GM18511 (cell line): ENCODE measurements at regions not wholly inside any gene's neighbourhood (a gene's known extent, or its start where the extent isn't known, plus 50 kb on each side); places are given as distances from the start of the nearest gene placed in this dataset.

Experiments used
- ATAC-seq: cut with Tn5 transposase; IDR thresholded peaks from one replicate; pipeline ENCODE4 v1.9.1; 2021; ENCODE audit warnings: mild to moderate bottlenecking, moderate library complexity; ENCODE audit not compliant: unreplicated experiment

DNA sequence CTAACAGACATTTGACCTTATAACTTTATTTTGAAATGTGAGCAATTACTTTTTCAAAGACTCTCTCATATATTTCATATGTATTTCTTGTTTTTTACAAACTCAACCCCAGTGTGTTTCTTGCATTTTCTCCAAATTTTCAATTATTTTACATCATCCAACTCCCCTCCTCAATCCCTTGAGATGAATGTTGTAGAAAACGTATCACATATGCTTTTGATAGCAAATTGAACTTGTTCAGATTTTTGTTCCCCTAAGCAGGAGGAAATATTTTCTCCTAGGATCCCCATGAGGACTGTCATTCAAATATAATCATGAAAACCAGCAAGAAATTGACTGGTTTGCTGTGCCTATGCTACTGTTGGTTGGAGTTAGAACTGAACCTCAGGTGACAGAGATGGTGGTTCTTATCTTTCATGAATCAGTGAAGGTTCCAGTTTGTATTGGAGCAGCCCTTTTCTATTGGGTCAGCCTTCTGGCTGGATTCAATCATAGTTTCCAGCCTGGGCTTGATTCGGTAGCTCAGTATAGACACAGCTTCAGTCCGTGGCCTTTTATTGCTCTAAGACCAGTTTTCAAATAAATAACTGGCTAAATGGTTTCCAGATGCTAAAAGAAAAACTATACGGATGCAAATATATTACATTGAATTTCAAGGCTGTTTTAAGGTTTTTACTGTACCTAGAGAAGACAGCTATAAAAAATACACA, 591.0 kb downstream of the EPHA4 start:
- ATAC-seq = no peak

DNA sequence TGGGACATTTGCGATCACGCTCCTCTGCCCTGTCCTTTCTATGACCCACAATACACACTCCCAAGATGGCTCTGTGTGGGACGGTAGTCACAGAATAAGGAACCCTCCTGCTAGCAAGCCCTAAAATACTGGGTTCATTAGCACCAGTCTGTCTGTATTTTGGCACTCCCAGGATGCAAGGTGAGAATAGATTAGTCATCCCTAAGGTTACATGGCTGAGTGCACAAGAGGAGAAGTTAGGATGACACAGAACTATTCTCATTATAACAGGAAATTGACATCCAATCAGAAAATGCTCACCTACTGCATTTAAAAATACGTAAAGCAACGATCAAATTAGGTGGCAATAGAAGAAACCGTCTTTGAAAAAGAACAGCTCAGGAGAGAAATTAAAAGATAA, 590.2 kb downstream of the EPHA4 start:
- ATAC-seq = no peak

DNA sequence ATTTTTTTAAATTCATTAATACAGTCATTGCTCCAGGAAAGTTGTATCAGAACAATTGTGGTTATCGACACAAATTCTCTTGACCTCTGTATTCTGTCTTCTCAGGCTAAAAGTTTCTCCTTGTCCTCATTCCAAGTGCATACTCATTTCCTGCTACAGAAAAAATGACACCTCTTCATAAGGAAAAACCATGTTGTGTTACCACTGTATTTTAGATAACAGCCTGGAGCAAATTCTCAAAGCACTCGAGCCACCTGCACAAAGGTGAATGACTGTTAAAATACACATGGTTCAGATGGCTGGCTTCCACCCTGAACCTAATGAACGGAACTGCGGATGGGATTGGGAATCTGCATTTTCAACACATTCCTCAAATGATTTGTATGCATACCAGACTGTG, 586.5 kb downstream of the EPHA4 start:
- ATAC-seq = no peak

DNA sequence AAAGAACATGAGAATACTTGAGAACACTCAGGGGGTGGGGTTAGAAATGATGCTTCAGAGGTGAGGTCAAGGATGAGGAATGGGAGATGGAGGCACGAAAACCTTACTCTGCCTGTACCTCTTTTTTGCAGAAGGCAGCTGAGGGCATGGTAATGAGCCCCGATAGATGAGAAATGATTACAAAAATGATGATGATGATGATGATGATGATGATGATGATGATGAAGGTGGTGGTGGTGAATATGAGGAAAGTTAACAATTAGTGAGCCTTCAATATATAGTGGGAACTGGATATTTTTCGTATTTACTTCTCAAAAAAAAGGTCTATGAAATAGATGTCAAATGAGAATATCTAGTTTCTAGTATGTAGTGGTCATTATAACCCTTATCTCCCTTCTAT, 584.3 kb downstream of the EPHA4 start:
- ATAC-seq = no peak

DNA sequence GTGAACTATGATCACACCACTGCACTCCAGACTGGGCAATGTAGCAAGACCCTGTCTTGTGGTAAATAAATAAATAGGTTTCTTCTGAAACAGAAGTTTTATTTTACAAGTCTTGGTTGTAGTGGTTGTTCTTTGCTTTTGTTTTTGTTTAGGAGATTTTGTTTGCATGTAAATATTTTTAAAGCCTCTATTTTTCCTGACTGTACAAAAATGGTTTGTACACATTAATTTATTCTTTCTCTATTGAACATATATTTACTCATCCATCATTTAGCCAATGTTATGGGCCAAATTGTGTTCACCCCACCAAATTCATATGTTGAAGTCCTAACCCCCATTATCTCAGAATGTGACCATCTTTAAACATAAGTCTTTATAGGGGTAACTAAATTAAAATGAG, 580.1 kb downstream of the EPHA4 start:
- no peak for ATAC-seq

DNA sequence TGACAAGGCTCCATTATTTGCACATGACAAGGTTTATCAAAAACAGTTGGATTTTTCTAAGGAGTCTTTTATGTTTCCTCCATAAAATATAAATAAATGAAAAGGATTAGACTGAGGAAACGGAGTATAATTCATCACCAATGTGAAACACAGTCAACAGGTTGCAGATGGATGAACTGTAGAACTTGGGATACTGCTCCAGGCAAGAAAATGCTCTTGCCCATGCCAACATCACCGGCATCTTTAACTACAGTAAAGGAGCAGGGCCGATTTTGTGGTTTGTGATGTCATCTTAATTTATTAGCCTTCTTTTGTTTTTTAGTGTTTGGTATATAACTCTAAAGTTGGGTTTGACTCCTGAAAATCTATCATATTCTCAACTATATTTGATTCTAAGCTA, 577.3 kb downstream of the EPHA4 start:
- ATAC-seq = no peak

DNA sequence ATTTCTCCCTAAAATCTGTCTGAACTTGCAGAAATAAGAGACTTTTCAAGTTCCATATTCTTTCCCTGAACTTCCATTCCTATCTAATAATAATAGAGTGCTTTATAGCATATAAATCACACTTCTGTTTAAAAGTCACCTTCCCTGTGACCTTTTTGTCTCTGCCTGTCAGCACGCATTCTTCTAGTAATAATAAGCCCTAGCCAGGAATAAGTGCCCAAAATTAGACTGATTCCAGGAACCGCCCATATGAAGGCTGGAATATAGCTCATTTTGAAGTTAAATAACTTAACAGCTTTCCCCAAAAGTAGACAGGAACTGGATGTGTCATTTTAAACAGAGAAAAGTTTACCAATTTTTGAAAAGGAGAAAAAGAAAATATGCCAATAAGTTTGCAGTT, 576.5 kb downstream of the EPHA4 start:
- no peak for ATAC-seq

DNA sequence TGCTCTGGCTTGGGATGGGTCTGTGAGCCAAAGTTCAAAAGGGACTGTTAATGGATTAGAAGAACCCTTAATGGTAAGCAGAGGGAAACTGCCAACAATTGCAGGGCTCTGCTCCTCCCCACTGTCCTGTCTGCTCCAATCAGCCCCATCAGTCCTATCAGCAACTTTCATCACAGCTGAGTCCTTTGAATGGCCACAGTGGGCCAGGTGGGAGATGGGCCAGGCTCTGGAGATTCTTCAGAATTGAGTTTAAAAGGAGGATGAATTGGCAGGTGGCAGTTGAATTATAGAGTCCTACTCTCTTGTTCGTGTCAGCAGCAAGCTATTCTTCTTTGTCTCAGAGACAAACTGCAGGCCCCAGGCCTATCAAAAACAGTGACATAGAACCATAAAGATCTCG, 573.9 kb downstream of the EPHA4 start:
- ATAC-seq = no peak

DNA sequence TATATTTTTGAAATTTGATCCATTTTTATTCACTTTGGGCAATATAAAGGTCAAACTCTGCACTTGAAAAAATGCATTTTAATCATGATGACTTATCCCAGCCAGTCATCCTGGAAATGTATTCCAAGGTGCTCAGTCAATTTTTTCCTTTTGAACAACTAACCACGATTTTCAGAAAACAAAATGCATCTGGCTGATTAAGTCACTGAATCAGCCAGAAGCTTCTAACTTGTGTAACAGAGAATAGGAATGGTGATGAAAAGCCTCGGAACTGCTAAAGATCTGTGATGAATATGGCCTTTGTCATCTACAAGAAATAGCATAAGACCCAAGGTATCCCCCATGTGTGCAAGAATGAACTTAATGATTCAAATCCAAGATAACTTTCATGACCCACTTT, 572.7 kb downstream of the EPHA4 start:
- no peak for ATAC-seq

DNA sequence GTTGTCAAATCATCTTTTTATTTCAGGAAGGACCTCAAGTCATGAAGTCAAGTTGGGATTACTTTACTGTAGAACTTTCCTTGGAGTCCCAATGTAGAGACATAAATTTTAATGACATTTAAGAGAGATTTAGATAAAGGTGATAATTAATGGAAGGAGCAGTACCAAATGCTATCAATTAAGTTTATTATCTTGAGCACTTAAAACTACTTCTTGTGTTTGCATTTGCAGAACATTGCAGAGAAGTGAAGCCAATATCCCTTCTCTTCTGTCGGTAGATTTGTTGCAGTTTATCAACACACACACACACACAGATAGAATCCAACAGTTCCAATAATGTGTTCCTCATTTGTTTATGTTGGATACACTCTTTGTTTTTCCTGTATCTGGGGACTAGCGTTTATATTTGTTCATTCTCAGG, 570.7 kb downstream of the EPHA4 start:
- ATAC-seq = no peak

DNA sequence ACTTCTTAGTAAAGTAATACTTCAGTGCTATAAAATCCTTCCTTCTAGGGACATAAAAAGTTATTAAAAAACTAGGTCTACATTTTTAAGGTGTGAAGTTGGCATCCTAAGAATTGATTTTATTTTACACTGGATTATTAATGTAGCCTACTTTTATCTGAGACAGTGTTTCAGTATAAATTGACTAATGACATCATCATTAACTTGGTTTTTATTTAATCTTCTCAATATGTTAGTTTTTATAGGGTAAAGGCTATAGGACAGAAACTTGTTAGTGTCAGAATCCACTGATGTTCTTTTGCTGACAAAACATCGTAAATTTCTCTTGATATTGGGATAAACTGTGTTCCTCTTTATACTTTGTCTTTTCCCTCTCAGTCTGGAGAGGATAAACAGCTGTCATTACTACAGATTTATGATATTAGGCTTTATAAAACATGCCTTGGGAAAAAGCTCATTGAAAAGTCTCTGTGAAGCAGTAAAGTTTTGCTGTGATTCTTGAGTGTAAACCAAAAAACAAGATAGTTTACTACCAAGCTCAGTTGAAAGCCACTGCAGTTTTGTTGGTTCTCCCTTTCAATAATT, 569.9 kb downstream of the EPHA4 start:
- ATAC-seq = no peak

DNA sequence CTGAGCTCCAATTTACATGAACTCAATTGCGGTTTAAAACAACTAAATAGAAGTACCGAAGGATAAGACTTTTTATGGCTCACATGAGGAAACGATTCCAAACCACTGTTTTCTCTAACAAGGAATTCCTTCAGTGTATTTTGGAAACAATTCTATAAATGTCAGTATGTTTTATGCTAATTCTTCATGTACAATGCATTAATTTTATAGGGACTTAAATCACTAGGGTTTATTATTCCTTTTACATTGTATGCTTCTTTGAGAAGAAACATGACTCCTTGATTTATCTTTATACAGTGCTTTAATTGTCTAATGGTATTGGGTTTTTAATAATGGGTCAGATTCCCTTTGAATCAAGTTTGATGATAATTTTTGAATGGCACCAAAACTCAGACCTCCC, 566.8 kb downstream of the EPHA4 start:
- no peak for ATAC-seq

DNA sequence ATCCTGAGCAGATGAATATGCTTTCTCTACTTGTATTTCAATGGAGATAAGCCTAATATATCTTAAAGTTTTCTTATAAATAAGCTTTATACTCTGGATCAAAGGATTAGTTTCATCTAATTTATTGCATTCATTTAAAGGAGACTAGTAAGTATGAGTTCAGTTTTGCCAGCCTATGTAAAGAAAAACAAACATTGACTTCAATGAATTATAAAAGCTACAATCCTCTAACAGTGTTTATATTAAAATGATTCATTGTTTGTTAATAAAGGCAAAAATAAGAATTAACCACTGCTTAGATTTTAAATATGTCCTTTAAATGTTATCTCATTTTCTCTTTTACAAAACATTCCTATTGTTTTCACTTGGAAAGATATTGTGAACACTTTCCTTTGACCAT, 566.0 kb downstream of the EPHA4 start:
- no peak for ATAC-seq

DNA sequence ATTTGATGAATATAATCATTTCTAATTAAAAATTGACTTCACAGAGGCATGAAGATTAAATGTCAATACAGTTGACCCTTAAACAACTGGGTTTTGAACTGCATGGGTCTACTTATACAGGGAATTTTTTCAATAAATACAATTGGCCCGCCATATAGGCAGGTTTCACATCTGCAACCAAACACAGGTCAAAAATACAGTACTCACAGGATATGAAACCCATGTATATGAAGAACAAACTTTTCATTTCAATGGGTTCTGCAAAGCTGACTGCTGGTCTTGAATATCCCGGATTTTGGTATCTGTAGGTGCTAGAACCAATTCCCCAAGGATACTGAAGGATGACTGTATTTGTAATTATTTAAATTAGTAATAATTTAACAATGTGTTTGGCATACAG, 555.6 kb downstream of the EPHA4 start:
- no peak for ATAC-seq

DNA sequence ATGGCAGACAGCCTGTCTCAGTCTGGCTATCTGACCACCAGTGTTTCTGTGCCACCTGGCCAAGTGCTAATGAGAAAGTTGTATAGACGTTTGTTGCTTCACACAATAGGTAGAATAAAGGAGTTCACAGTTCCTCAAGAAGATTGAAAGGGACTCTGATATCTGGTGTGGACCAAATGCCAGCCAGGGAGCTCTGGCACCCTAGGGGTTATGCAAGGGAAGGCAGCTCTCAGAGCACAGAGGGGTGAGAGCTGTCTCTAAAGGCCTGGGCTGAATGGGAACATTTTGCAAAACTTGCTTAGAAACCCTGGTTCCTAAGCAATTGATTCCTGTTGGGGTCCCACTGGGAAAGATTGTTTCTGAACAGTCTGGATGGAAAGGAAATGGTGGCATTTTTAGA, 553.8 kb downstream of the EPHA4 start:
- no peak for ATAC-seq

DNA sequence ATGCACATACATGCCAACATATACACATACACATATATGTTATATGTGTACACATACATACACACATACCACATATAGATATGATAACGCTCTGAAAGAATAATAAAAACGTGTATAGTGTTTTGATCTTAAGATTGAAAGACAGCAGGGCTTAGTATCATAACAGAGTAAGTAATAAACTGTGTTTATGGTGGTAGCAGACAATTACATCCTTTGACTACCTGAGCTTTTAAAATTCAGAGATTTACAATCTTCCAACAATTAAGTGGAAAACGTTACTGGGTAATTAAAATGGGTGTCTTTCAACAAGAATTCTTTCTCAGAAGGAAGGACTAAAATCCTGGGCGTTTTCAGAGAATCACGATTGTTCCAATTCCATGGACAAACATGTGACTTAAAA, 552.4 kb downstream of the EPHA4 start:
- no peak for ATAC-seq

DNA sequence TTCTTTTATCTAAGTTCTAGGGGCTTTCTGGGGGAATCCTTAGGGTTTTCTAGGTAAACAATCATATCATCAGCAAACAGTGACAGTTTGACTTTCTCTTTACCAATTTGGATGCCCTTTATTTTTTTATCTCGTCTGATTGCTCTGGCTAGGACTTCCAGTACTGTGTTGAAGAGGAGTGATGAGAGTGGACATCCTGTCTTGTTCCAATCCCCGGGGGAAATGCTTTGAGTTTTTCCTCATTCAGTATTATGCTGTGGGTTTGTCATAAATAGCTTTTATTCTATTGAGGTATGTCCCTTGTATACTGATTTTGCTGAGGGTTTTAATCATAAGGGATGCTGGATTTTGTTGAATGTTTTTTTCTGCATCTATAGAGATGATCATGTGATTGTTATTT, 549.5 kb downstream of the EPHA4 start:
- ATAC-seq = no peak

DNA sequence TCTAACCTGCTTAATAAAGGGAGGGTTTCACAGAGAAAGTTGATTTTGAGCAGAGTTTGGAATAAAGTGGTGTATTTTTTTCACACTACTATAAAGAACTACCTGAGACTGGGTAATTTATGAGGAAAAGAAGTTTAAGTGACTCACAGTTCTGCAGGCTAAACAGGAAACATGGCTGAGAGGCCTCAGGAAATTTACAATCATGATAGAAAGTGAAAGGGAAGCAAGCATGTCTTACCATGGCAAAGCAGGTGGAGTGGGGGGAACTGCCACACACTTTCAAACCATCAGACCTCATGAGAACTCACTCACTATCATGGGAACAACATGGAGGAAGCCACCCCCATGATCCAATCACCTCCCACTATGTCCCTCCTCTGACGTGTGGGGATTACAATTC, 546.7 kb downstream of the EPHA4 start:
- ATAC-seq = no peak

DNA sequence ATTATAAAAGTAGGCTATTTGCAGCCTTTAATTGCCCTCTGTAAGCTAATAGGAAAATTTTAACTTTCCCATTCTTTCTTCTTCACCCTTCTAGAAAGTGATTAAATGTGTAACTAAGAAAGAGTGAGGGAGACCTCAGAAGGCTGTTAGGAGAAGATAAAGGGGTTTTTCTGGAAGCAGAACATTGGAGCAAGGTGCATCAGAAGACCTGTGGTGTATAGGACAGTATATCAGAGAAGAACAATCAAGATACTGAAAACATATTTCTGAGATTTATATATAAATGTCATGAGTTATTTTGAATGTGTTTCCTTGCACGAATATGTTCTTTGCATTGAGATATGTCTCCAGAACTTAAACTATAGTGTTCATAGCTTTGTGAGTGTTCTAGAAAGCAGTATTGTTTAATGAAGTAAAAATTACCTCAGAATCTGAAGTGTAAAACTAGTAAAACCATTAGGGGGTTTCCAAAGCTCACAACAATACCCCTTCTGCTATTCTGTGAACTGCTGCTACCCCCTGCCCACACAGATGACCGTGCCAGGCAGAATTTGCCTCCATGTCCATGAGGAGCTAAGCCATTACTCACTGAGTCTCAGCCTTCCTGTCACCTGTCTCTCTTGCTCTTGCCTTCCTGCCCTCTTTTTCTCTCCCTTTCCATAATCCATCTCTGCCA, 537.9 kb downstream of the EPHA4 start:
- no peak for ATAC-seq

DNA sequence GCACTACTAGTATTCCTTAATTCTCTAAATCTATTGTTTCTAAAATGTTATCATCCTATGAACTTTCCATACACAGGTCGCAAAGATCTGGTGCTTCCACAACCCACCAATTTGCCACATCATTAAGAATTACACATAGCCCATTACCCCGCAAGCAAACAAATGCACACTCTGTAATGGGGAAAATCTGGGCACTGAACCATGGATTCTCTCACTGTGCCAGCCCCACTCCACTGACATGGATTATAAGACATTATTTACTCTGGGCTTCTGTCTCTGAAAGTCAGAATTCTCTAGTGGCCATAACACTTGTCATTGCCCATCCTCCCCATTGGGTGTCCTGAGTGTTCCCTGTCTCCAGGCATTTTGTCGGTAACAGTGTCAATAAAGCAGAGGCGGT, 537.1 kb downstream of the EPHA4 start:
- ATAC-seq = no peak

DNA sequence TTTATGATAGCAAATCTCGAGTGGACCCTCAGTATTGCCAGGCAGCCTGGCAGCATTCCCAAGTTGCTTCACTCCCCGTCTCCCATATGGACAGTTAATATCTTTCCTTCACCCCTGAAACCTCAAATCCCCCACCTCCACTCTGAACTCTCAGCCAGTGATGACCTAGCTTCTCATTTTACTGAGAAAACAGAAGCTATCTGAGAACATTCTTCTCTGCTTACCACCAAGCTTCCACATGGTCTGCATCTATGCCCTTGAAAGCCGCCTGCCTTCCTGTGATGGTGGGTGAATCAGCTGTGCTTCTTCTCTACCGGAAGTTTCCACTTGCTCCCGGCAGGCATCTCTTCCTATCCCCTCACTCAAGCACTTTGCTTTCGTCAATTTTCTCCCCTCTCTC, 529.2 kb downstream of the EPHA4 start:
- no peak for ATAC-seq

DNA sequence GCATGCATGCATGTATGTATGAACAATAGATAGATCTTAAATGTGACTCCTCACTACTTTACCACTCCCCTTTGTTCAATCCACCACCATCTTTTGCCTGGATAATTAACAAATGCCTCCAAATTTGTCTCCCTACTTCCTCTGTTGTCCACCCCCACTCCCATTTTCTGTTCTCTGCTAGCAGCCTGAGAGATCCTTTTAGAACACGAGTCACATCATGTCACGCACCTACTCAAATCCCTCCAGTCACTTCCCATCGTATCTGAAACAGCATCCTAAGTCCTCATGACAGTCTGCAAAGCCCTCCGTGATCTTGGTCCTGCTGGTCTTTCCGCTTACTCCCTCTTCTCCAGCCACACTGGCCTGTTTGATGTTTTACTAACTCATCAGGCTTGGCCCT, 527.3 kb downstream of the EPHA4 start:
- no peak for ATAC-seq
